Transverse colon (tissue), 4 donors: ENCODE measurements at regions not wholly inside any gene's neighbourhood (a gene's known extent, or its start where the extent isn't known, plus 50 kb on each side); places are given as distances from the start of the nearest gene placed in this dataset.

ENCODE experiments used
- EP300 ChIP-seq: sonication (generic); formaldehyde crosslinking; IDR thresholded peaks from one replicate; pipeline ENCODE4 v1.6.1; 2017; ENCODE audit warnings: antibody characterized with exemption, low read depth
- POLR2A ChIP-seq: fragments of 450-650 bp; IDR thresholded peaks from one replicate; pipeline ENCODE4 v1.6.1; 2016; ENCODE audit warnings: antibody characterized with exemption, mild to moderate bottlenecking, moderate library complexity
- POLR2AphosphoS5 ChIP-seq, 3 donors: sonication (generic); formaldehyde crosslinking; IDR thresholded peaks; one replicate each; pipeline ENCODE4 v1.6.1; 2016; ENCODE audit warnings: antibody characterized with exemption in 3 of 3
- TF ChIP-seq, protein P1 (sequence below), 5 experiments: fragments of 200-600 bp in 3 of 5; fragments of 450-650 bp in 2 of 5; sonication (generic) in 3 of 5; IDR thresholded peaks; 1 replicate in 2 of 5; 2 replicates in 3 of 5; pipeline ENCODE4 v1.5.1; 2016 to 2017; ENCODE audit warnings: antibody characterized with exemption in 5 of 5, inconsistent platforms in 3 of 5, mild to moderate bottlenecking in 2 of 5, moderate library complexity in 1 of 5

DNA sequence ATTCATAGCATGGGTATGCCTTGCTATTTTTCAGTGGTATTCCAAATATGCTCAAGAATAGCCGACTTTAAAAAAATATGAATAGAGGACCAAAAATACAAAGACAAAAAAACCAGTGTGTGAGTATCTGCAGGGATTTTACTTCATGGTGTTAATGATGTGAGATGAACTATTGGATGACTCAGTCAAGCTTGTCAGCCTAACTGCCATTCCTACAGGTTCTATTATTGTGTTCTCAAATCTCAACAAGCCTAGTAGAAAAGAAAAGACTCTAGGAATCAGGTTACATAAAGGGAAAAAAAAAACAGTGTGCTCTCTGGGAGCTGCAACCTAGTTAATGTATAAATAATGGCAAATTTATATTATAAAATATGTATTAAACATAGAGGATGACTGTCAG lies 588.4 kb upstream of the BTBD3 start:
- TF ChIP-seq, protein P1, sequence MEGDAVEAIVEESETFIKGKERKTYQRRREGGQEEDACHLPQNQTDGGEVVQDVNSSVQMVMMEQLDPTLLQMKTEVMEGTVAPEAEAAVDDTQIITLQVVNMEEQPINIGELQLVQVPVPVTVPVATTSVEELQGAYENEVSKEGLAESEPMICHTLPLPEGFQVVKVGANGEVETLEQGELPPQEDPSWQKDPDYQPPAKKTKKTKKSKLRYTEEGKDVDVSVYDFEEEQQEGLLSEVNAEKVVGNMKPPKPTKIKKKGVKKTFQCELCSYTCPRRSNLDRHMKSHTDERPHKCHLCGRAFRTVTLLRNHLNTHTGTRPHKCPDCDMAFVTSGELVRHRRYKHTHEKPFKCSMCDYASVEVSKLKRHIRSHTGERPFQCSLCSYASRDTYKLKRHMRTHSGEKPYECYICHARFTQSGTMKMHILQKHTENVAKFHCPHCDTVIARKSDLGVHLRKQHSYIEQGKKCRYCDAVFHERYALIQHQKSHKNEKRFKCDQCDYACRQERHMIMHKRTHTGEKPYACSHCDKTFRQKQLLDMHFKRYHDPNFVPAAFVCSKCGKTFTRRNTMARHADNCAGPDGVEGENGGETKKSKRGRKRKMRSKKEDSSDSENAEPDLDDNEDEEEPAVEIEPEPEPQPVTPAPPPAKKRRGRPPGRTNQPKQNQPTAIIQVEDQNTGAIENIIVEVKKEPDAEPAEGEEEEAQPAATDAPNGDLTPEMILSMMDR (IDR thresholded peaks at IDR 0.05) = no peak
- TF ChIP-seq POLR2A = no peak
- no peak for TF ChIP-seq POLR2AphosphoS5 (IDR thresholded peaks at IDR 0.05)
- TF ChIP-seq EP300 = no peak
